ENCODE measurements at regions not wholly inside any gene's neighbourhood (a gene's known extent, or its start where the extent isn't known, plus 50 kb on each side); places are given as distances from the start of the nearest gene placed in this dataset.

DNA sequence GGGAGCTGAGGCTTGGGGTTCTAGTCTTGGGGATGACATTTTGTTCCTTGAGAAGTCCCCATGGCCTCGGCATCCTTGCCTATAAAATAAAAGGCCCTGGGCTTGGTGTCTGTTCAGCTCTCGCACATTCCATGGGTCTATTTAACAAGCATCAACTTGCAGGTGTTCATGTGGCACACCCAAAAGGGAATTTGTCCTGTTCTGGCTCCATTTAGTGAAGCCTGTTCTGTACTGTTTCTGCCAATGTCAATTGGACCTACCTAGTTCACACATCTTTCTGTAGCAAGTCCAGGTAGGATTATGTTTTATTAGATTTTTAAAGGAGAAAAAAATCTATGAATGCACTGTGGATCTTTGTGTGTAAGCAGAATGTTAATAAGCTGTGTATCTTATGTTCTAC is 262.0 kb downstream of the HIVEP2 start:
- DNase-seq (ENCODE audit: low spot score), result no peak

DNA sequence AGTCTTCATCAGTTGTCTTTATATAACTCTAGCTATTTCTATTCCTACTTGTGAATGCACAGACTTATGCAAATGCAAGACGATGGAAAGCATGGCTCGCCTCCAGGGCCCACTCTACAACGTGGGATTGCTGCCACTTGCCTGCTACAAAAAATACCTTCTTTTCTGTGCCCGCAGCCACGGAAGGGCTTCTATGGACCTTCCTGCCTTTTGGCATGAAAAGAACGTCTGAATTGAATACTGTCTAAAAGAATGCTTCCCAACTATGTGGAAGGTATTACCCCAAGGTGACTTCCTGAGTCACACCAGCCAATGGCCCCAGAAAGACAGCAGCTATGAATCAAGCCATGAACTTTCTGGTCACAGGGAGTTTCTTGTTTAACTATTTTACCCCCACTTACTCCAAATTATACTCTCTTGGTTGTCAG is 261.2 kb downstream of the HIVEP2 start:
- no peak for DNase-seq (ENCODE audit: low spot score)

DNA sequence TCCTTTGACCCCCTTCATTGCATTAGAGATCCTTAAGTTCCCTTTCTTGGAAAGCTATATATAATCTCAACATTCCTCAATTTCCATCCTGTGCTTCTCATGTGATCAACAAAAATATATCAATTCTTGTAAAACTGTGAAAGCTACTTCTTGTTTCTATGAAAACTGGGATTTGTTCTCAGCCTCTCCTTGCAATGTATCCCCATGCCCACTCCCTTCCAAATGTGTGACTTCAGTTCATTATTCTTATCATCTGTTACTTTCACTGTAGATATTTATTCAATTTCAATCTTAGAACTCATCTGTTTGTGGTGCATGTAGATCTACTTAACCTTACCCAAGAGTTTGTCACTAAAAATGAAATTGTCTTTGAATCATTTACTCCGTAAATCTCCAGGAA is 260.6 kb downstream of the HIVEP2 start:
- DNase-seq (ENCODE audit: low spot score), result no peak

DNA sequence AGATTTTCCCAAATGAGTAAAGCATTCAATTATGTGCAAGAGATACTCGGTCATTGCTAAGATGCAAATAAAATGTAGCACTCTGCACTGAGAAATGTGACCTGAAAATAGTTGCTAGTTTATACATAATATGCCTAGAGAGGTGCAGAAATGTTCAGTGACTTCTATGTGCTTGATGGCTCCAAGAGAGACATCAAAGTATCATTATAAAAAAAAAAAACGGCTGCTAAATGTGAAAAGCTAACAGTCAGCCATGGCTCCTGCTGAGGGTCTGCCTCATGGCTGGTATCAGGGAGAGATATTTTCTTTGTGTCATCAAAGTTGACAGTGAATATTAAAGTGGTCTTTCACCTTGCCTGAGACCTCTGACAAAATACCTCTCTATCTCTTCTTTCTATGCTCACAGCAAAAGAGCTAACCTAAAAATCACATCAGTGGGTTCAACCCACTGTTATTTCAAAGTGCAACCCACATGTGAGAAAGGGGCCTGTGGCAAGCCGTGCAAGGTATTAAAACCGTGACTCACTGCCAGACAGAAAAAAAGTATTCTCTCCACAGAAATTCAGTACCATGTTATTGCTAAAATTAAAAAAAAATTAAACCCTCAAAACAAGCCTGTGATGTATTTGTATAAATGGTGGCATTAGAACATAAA is 259.0 kb downstream of the HIVEP2 start:
- no peak for DNase-seq (ENCODE audit: low spot score)

DNA sequence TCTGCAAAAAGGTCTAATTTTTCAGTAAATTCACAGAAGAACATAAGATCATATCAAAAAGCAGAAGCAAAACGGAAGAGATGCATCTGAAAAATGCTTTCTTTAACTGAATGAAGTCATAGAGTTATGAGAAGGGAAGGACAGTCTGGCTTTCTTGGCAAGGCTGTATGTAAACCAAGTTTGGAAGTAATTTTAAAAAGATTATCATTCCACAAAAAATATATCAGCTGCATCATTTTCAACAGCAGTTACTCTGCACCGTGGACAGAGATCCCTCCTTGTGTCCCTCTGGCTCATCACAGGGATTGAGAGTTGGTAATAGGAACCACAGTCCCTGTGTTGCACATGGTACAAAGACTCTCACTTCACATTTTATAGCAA is 258.5 kb downstream of the HIVEP2 start:
- DNase-seq (ENCODE audit: low spot score), result no peak

DNA sequence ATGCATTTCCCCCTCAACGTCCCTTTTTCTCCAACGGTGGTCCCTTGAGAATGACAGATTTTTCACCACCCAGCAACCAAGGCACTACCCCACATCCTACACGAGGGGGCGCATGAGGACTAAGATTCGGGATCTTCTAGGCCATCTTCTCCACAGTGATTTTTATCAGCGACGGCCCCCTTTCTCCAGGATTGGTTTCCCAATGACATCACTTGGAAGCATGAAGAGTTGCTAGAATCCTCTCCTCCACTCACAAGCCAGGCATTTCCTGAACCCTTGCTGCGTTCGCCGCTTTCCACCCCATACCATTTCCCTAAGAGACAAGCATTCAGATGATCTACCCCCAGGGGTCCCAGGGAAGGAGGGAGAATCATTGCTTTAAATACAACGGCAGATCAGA is 252.0 kb downstream of the HIVEP2 start:
- DNase-seq (ENCODE audit: low spot score), result peak; percentile 57

DNA sequence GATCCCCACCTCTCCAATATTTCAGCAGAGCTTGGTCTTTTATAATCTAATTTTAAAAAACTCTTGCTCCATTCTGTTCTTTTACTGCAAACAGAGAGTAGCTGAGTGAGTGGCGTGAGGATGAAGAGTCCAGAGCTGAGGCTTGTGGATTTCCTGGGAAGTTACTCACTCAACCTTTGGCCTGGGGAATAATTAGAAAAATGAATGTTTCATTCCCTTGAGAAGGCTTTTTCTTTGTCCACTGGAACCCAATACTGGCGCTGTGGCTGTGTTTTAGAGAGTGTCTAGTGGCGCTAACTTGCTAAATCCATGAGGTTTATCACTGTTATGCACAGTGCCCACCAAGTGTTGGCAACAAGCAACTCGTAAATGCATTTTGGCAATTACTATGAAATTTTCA is 251.5 kb downstream of the HIVEP2 start:
- DNase-seq (ENCODE audit: low spot score), result no peak

DNA sequence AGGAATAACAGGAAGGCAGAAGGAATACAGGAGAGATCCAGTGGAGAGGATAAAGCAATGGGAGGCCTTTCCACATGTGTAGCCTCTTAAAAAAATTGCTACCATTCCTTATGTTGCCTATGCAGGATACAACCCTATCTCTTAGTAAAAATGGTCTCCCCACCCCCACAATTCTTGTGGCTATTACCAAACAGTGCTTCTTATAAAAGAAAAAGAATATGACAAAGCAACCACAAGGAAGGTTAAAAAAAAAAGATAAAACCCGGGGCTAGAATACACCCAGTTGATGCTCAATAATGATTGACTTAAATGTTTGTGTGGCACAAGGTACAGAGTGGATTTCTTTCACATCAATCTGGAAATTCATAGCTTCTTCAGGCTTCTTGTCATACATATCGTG is 250.9 kb downstream of the HIVEP2 start:
- DNase-seq (ENCODE audit: low spot score), result no peak

DNA sequence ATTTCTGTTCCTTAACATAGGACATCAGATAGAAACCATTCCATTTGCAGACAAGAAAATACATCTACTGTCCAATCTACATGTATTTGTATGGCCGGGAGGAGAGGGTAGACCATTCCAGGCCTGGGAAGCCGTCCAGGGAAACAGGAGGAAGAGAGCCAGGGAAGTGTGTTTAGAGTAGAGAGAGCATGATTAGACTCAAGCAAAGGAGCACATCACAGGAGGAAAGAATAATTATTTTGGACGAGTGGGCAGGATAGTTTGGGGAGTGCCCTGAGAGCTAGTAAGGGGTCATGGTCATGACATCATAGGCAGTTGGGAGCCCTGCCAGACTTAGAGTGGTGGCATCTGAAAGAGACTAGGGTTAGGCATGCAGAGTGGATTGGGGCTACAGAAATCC is 250.0 kb downstream of the HIVEP2 start:
- no peak for DNase-seq (ENCODE audit: low spot score)

DNA sequence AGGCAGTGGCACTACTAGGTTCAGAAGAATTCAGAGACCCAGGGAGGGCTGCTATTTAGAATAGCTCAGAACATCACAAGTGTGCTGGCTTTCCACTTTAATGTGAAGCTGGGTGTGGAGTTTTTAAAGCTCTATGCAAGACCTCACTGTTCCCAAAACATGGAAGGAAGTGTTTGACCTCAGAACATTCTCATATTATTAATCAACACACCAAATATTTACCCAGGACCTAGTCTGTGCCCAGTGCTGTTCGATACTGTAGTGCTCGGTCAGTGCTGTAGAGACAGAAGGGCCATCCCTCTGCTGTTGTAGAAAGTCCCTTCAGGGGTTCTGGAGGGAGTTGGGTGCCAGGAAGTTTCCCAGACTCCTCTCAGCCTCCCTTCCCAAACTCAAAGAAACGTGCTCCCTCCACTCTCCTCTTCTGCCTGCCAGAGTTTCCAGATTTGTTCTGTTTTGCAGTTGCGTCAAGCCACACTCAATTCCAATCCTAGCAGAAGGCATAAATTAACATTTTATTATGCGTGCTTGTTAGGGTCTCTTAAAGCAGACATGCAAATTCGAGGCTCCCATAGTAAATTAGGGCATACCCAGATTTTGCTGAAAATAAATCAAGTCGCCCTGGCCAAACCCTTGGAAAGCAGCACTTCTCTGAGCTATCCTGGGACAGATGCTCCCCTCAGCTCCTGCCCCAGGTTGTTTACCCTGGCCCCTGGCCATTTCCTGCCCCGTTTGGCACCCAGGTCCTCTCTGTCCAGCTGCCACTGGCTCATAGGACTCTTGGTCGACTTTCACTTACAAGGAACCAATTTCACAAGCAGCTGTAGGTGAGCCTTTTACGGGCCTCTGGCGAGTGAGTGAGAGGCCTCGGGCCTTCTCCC is 248.6 kb downstream of the HIVEP2 start:
- DNase-seq (ENCODE audit: low spot score), result no peak

DNA sequence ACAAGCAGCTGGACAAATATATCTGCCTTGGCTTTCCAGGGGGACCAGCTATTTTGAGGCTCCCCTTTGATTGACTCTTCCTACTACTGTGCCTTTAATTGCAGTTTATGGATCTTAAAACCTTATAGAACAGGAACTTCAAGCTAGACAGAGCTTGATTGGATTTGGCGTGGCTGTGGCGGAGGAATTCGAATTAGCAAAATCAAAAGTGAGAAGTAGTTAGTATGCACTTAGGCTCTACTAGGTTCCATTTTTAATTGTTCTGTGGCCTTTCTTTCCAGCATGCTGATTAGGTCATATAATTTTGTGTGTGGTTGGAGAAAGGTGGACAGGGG is 248.0 kb downstream of the HIVEP2 start:
- no peak for DNase-seq (ENCODE audit: low spot score)

DNA sequence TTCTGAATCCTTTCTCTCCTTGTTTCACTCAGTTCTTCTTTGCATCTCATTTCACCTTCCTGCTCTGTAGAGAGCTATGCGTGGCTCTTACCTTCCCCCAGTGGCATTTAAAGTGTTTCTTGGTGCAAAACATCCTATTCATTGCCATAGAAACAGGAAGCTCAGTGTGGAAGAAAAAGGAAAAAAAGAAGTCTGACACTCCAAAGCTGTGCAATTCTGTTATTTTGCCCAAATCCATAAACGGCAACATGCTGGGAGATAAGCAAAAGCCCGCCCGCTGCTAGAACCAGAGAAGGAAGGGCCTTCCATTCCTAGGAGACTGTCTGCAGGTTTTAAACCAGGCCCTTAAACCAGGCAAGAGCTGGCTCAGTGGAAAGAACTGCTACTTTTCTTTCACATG is 247.1 kb downstream of the HIVEP2 start:
- DNase-seq (ENCODE audit: low spot score), result no peak

DNA sequence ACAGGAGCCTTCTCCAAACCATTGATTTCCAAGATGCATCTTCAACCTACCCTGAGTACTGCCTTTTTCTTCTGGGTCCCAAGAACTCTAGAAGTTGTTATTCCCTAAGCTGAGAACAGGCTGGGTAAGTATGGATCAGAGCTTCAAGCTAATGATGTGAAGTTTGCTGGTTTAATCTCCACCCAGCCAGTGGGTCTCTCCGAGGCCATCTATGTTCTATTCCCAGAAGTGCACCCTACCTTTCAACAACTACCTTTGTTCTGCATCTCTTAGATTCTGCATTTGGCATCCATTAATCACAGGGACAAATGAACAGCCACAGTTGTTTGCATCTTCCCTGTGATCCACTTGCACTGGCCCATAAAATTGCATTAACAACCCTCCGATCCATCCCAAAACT is 246.2 kb downstream of the HIVEP2 start:
- no peak for DNase-seq (ENCODE audit: low spot score)

DNA sequence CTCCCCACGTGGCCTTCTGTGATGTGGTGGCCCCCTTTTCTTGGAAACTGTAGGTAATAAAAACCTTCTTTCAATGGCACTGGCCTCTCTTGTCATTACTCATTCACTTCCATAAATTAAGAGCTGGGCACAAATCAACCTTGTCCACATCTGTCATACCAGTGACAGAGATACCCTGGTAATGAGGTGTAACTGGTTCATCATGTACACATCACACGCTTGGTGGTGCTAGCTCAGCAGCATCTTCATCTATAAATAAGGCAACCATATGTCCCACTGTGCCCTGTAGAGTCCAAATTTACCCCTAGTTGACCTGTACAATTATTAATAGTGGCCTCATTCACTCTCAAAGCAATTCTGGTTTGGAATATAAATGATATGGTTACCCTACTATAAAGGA is 245.6 kb downstream of the HIVEP2 start:
- no peak for DNase-seq (ENCODE audit: low spot score)

DNA sequence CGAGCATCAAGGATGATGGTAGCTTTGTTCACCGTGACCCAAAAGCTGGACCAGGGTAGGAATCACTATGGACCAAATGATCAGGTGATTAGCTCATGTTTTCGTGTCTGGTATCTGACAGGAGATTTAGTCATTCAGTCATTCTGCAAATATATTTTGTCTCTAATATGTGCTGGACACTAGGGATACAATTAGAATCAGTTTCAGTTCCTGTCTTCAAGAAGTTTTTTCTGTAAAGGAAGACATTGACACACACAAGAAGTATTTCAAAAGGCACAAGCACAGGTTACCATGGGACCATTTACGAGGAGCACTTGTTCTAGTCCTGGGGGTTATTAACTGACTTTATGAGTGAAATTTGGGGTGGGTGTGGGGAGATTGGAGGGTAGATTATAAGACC is 244.9 kb downstream of the HIVEP2 start:
- no peak for DNase-seq (ENCODE audit: low spot score)

DNA sequence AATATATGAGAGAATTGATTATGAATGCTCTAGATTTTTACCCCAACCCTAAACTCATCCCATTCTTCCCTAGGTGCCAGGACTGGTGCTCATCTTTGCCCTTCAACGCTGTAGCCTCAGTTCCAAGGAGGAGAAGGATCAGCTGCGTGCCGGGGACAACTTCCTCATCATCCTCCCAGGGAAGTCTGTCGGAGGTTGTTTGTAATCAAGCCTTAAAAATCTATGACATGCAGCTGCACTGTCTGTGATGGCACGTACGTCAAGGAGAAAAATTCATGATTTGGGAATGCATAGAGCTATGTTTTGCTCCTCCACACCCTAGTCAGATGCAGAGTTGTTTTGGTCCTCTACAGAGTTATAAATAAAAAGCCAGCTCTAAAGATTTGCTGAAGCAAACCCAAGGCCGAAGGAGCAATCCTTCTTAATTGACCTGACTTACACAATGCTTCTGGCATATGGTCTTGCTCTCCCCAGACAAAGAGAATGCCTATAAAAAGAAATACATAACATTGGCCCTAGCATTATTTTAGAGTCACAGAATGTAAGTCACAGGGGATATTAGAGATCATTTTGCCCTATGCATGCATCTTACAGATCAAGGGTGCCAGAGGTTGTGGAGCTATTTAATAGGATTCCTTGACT is 244.2 kb downstream of the HIVEP2 start:
- no peak for DNase-seq (ENCODE audit: low spot score)

All from globus pallidus (tissue), 1 donor.